Mucosa of descending colon (tissue), 3 donors: ENCODE measurements at regions not wholly inside any gene's neighbourhood (a gene's known extent, or its start where the extent isn't known, plus 50 kb on each side); places are given as distances from the start of the nearest gene placed in this dataset.

Source experiments
- ATAC-seq: fragments of 200-7000 bp; cut with Tn5 transposase; one replicate; pipeline ENCODE4 v1.9.1; 2020; ENCODE audit warnings: mild to moderate bottlenecking, moderate library complexity
- DNase-seq, 3 donors: peaks; one replicate each; pipeline ENCODE4 v3.0.0-alpha.2; 2020
- H3K36me3 ChIP-seq: fragments of 200-600 bp; one replicate; pipeline ENCODE4 v1.8.0; 2021; ENCODE audit warnings: low read depth, mild to moderate bottlenecking
- H3K4me1 ChIP-seq: fragments of 200-600 bp; one replicate; pipeline ENCODE4 v1.8.0; 2021; ENCODE audit warnings: low read depth, mild to moderate bottlenecking
- H3K4me3 ChIP-seq: fragments of 200-600 bp; one replicate; pipeline ENCODE4 v1.8.0; 2021; ENCODE audit warnings: mild to moderate bottlenecking
- H3K9me3 ChIP-seq: fragments of 200-600 bp; one replicate; pipeline ENCODE4 v1.8.0; 2021; ENCODE audit warnings: mild to moderate bottlenecking
- intact Hi-C, 2 donors: fragments of 100-400 bp; cut with DNase I in 1 of 2; cut with micrococcal nuclease in 1 of 2; formaldehyde crosslinking; loops; one replicate each; pipeline versions ENCODE4 v1.11.0 to v1.11.1; 2022; cut with DNase I, micrococcal nuclease
- TF ChIP-seq, protein P1 (sequence below): fragments of 200-600 bp; IDR thresholded peaks from one replicate; pipeline ENCODE4 v1.8.0; 2022; ENCODE audit warnings: antibody characterized with exemption, mild to moderate bottlenecking
- donor health status: DM: no; HTN: no; CAD: no; lungs with moderate emphysema.
- donor health status: DM: no; HTN: no; CAD: no.
- donor health status: DM: no; HTN: yes; CAD: no.

DNA sequence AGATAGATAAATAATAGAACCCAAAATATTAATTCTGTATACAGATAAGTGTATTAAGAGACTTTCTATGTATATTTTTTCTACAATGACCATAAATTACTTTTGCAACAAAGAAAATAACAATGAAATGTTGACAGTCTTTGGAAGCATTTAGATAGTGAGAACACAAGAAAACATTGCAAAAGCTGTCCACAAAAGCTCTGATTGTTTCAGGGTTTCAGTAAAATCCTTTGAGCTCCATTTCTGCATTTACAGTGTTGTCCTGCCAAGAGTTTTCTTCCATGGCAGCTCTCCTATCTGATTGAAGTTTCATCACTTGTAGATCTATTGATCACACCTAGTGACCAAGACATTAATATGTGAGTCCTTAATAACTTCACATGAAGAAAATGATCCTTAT is 321.8 kb downstream of the GPR37 start:
- ATAC-seq, result no peak

DNA sequence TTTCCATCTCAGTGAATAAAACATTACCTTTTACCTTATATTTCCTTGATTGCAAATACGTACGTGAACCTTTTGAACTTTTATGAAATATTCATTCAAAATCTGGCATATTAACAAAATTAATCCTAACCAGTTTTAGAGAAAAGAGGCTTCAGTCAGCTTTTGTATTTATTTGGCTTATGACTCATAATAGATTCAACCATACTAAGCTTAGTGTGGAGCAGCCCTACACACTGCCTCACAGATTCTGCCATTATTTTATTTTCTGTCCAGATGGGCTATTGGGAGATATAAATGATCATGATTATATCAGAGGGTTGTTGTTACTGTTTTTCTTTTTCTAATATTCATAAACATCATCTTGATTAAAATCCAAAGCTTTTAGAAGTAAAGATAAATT is 325.5 kb downstream of the GPR37 start:
- Histone ChIP-seq H3K9me3 (no peaks in the 10 kb centered on the region), H3K4me3 (no peak overlapping the region), H3K4me1 (no peaks in the 10 kb centered on the region), H3K36me3 (no peaks in the 10 kb centered on the region)
- TF ChIP-seq, protein P1, sequence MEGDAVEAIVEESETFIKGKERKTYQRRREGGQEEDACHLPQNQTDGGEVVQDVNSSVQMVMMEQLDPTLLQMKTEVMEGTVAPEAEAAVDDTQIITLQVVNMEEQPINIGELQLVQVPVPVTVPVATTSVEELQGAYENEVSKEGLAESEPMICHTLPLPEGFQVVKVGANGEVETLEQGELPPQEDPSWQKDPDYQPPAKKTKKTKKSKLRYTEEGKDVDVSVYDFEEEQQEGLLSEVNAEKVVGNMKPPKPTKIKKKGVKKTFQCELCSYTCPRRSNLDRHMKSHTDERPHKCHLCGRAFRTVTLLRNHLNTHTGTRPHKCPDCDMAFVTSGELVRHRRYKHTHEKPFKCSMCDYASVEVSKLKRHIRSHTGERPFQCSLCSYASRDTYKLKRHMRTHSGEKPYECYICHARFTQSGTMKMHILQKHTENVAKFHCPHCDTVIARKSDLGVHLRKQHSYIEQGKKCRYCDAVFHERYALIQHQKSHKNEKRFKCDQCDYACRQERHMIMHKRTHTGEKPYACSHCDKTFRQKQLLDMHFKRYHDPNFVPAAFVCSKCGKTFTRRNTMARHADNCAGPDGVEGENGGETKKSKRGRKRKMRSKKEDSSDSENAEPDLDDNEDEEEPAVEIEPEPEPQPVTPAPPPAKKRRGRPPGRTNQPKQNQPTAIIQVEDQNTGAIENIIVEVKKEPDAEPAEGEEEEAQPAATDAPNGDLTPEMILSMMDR, result no peak
- ATAC-seq (no peak), DNase-seq (no peak)
- intact Hi-C loops, result no loop called here

More for the DNA sequence above, 321.8 kb downstream of the GPR37 start:
- Histone ChIP-seq H3K4me1 (no peaks in the 10 kb centered on the region), H3K9me3 (no peaks in the 10 kb centered on the region), H3K36me3 (no peaks in the 10 kb centered on the region), H3K4me3 (no peak overlapping the region)
- TF ChIP-seq, protein P1, result no peak
- no peak for DNase-seq
- intact Hi-C loops, result no loop called here

DNA sequence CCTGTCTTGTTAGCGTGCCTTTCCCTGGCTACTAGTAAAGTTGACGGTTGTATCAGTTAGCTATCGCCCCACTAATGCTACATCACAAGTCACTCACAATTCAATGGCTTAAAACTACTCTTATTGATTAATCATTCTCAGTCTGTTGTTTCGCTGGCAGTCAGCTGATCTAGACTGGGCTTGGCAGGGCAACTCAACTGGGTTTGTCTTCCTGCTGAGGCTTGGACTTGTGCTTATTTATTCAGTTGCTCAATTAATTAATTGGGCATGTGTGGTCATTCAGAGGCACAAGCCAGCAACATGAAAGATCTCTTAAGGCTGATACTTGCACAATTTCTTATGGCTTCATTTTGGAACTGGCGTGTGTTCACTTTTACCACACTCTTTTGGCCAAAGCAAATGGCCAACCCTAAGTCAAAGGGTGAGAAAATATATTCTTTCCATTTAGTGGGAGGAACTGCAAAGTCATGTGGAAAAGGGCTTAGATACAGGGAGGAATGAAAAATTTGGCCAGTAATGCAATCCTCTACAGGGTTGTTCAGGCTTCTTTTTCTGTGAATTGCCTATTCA is 333.5 kb downstream of the GPR37 start:
- TF ChIP-seq, protein P1, result no peak
- Histone ChIP-seq H3K4me1 (no peaks in the 10 kb centered on the region), H3K4me3 (no peak overlapping the region), H3K36me3 (no peaks in the 10 kb centered on the region), H3K9me3 (no peaks in the 10 kb centered on the region)
- no peak for ATAC-seq
- intact Hi-C loops, result no loop called here
- no peak for DNase-seq

DNA sequence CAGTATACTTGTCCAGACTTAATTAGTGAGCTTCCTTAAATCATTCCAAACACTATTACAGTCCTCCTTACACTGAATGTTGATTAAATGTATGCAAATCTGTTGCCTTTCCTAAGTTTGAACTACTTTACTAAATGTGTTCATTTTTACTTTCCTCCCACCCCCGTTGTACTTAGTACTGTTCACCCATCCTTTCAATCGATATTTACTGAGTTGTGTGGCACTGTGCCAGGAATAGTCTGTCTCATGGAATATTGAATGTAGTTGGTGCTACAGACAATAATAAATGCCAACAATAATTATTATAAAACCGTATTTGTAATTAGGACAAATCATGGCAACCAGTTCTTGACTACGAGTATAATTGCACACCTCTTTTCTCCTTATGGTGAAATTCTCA is 335.7 kb downstream of the GPR37 start:
- DNase-seq, result no peak
- intact Hi-C loops, result no loop called here
- no peak overlapping the region for H3K4me3 ChIP-seq
- no peaks in the 10 kb centered on the region for H3K4me1 ChIP-seq
- no peak for ATAC-seq
- TF ChIP-seq, protein P1, result no peak
- no peaks in the 10 kb centered on the region for H3K36me3 ChIP-seq
- no peaks in the 10 kb centered on the region for H3K9me3 ChIP-seq

DNA sequence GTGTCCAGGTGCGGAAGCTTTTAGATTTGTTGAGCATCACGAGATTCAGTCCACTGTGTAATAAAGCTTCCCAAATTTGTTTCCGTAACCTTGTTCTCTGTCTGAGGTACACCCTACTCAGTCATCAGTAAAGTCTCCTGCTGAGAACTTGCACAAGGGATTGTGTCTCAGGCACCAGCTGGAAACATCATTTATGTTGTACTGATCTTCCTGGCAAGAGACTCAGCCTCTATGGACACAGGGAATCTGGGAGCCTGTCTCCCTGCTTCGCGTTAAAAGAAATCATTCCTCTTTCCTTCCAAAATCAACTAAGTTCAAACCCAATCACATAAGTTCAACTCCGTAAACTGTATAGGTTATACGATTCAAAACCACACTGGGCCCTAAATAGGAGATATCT is 336.8 kb downstream of the GPR37 start:
- H3K9me3 ChIP-seq, result no peaks in the 10 kb centered on the region
- intact Hi-C loops, result no loop called here
- no peaks in the 10 kb centered on the region for H3K4me1 ChIP-seq
- no peak overlapping the region for H3K4me3 ChIP-seq
- no peak for DNase-seq
- no peak for ATAC-seq
- no peaks in the 10 kb centered on the region for H3K36me3 ChIP-seq
- TF ChIP-seq, protein P1, result no peak

DNA sequence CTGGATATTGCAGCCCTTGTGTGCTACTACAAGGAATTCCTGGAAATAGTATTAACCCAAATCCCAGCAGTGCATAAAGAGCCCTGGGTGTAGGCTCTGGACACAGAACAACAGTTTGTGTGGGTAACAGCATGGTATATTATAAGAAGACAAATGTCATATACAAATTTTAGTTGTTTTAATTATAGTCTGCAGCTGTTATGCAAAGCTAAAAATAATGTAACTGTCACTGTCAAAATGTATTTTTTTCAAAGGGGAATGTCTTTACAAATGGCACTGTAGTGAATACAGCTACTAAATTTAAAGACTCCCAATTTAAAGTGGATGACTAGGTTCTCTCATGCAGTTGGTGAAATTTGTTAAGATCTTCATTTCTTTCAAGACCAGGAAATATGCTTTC is 339.0 kb downstream of the GPR37 start:
- no peaks in the 10 kb centered on the region for H3K36me3 ChIP-seq
- intact Hi-C loops, result no loop called here

More for the DNA sequence above, 339.0 kb downstream of the GPR37 start:
- H3K4me1 ChIP-seq, result no peaks in the 10 kb centered on the region
- no peak for ATAC-seq
- no peak for DNase-seq
- TF ChIP-seq, protein P1, result no peak
- H3K9me3 ChIP-seq, result no peaks in the 10 kb centered on the region
- no peak overlapping the region for H3K4me3 ChIP-seq
